Activated T-cell treated with anti-CD3 and anti-CD28 coated beads for 24 hours (primary cell): ENCODE measurements at regions not wholly inside any gene's neighbourhood (a gene's known extent, or its start where the extent isn't known, plus 50 kb on each side); places are given as distances from the start of the nearest gene placed in this dataset.

Experiments used
- DNase-seq: peaks from one replicate; pipeline ENCODE4 v3.0.0-alpha.2; 2020; ENCODE audit warnings: low read depth

GRCh38 chr21:27645285-27645684, 678.4 kb upstream of the ADAMTS5 start:
- no peak for DNase-seq

DNA sequence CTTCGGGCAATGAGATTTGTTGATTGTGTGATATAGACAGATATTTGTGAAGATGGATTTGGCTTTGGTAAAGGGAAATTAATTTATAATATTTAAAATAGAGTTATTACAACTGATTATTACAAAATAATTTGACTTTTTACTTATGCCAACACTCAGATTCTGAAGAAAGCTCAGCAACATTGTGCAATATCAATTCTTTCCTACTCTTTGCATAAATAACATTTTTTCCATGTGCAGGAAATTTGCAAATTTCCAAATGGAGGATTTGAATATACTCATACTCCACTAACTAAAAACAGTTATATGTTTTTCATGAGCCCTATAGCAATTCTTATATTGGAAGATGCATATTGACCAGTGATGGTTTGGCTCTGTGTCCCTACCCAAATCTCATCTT, 676.4 kb upstream of the ADAMTS5 start:
- no peak for DNase-seq

GRCh38 chr21:27639286-27639685, 672.4 kb upstream of the ADAMTS5 start:
- DNase-seq = no peak

DNA sequence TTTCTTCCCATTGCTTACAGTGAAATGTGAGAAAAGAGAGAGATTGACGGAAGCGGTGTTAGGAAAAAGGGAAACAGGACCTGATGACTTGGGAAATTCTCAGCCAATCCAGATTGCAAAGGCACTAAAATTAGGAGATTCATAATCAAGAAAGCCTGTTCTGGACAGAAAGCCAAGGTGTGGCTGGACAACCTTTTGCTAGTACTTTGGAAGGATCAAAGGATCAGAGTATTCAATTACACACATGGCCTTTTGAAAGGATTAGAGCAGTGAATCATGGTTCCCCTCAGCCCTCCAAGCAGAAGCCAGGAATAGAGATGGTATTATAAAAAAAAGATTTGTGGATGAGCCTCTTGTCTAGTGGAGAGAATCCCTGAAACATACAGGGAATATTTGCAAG, 669.8 kb upstream of the ADAMTS5 start:
- no peak for DNase-seq

DNA sequence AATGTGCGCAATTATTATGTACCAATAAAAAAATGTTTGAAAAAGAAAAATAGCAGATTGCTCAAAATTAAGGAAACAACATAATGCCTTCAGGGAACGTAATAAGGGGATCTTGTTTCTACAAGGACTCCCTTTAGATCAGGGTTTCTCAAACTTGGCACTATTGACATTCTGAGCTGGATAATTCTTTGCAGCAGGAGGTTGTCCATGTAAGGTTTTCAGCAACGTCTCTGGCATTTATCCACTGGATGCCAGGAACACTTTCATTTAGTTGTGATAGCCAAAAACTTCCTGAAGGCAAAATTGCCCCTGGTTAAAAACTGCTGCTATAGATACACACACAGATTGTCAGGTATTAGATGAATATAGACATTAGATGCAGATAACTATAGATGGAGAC, 666.7 kb upstream of the ADAMTS5 start:
- no peak for DNase-seq

DNA sequence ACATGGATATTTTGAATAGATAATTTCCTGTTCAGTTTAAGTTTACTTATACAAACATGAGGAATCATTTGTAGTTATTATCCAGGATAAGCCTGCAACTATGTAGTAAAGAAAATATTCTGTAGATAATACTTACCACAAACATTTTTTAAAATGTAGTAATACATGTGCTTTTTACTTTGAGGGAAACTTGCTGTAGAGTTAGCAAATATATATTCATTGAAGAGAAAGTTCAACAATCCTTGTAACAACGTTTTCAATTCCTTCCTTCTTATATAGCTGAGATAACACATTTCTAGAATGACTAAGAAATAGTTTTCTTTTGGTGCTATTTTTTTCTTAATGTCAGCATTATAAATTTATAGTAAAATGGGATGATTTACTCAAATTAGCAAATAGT, 664.6 kb upstream of the ADAMTS5 start:
- no peak for DNase-seq

- DNase-seq = no peak
Measured at GRCh38 chr21:27622631-27623030, 655.7 kb upstream of the ADAMTS5 start.

DNA sequence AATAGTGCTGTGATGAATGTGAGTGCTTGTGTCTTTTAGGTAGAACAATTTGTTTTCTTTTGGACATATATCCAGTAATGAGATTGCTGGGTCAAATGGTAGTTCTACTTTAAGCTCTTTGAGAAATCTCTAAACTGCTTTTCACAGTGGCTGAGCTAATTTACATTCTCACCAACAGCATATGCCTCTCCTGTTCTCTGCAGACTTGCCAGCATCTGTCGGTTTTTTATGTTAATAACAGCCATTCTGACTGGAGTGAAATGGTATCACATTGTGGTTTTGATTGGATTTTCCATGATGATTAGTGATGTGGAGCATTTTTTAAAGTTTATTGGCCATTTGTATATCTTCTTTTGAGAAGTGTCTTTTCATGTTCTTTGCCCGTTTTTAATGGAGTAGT, 647.3 kb upstream of the ADAMTS5 start:
- no peak for DNase-seq

- no peak for DNase-seq
Measured at GRCh38 chr21:27606422-27606821, 639.5 kb upstream of the ADAMTS5 start.

GRCh38 chr21:27596196-27596595, 629.3 kb upstream of the ADAMTS5 start:
- DNase-seq = no peak

GRCh38 chr21:27595716-27596115, 628.8 kb upstream of the ADAMTS5 start:
- DNase-seq = no peak

DNA sequence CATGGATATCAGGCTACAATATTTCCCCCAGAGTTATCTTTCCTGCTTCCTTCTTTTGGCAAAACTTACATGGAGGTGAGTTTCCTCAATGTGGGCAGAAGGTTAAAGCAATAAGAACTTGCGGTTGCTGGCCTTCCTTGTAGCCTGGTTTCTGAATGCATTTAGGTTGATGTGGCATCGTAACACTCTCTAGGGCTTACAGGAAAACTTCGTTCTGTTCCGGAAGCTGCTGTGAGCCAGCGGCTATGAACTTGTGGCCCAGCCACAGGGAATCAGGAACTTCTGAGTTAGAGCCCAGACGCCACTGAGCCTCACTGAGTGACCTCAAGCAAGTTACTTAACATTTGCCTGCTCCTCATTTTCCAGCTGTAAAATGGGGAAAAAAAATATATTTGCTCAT, 623.4 kb upstream of the ADAMTS5 start:
- no peak for DNase-seq

DNA sequence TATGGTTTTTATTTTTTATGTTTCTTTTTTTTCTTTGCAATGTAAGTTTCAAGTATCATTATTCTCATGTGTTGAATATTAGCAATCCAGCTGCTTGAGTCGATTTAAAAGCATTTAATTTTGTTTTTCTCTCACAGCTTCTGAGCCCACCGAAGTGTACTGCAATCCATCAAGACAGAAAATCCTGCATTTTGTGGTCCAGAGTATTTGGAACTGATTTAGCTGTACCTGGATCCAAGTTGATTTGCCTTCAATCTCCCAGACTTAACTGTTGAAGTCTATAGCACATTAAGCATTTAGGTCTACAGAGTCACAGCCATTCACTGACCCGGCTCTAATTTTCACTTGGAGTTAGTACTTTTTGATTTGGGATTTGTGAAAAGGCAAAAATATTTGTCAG, 622.9 kb upstream of the ADAMTS5 start:
- no peak for DNase-seq

DNA sequence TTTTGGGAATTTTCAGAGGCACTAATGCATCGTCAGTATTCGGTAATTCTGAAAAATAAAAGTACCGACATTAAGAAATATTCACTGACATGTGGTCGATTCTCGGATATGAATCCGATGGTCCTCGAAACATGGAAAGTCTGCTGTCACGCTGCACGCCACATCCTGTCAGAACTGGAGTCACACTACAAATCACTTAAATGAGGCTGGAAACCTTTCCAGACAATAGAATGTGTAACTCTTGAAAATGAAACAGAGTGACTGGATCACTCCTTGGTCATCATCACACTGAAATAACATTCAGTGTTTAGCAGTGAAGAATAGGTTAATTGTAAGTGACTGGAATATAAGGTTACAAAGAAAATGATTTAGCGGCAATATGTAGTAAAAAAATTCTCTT, 620.1 kb upstream of the ADAMTS5 start:
- DNase-seq = no peak

DNA sequence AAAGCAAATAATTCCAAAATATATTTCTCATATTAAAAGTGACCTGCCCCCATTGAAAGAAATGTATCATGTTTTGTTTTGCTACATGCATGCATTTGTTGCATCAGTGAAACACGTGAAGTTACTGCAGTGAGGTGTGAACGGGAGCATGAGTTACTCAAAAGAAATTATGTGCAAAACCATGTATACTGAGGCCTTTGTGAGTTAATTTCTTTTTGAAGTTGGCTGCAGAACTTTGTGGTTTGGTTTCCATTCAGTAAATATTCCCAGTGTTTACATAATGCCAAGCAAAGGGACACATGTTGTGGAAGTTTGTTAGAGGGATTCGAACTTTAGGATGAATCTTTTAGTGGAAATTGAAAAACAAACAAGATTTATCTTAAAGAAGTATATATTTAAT, 619.4 kb upstream of the ADAMTS5 start:
- no peak for DNase-seq

DNA sequence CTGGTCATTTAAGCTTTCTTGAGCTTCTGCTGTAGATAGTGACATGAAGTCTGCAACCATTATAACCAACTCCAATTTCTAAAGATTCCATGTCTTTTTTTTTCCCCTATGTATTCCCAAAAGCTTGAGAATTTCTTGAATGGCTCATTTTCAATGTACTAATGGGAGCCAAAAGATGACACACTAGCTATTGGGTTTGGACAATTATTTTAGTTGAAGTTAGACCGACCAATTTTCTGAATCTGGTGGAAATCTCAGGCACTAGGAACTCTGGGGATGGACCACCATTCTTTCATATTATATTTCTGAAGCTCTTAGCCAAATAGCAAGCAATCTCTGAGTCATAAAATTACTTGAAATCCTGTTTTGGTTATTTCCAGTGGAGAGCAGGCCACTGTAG, 617.4 kb upstream of the ADAMTS5 start:
- DNase-seq = no peak

GRCh38 chr21:27582948-27583430, 616.1 kb upstream of the ADAMTS5 start:
- no peak for DNase-seq

GRCh38 chr21:27582246-27582947, 615.5 kb upstream of the ADAMTS5 start:
- DNase-seq = no peak

DNA sequence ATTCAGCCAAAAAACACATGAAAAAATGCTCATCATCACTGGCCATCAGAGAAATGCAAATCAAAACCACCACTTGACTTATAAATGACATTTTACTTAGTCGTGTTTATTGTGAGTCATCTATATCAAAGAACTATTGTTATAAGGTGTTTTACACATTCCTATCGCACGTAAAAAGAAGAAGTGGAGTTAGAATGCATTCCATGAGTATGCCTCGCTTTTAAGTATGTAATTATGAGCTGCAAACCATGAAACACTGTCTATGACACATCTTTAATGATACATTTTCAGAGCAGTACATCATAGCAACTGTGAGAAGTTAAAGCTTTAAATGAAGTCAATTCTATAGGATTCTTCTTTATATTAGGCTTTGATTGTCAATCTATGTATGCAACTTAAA, 614.3 kb upstream of the ADAMTS5 start:
- no peak for DNase-seq

- DNase-seq = no peak
Measured at GRCh38 chr21:27580276-27580675, 613.4 kb upstream of the ADAMTS5 start.

DNA sequence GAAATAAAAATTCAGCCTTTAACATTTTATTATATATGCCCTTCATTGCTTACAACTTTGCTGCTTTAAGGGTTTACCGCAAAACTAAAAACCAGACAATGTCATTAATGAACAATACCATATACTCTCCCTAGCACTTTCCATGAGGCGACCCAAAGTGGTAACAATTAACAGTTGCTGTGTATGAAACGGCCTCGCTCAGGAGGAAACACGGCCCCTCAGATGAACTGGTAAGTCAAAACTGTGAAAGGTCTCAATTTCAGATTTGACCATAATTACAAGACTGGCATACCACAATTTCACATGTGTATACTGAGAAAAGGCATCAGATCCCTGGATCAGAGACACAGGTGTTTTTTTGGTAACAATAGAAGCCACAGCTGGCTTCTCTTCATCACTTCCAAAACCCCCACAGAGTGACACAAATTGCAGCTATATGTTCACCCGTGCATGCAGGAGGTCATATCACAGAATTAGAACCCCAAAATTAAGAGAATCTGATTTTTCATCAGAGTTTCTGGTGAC, 611.9 kb upstream of the ADAMTS5 start:
- DNase-seq = no peak

GRCh38 chr21:27572696-27573095, 605.8 kb upstream of the ADAMTS5 start:
- DNase-seq = no peak

- no peak for DNase-seq
Measured at GRCh38 chr21:27571706-27572105, 604.8 kb upstream of the ADAMTS5 start.

- no peak for DNase-seq
Measured at GRCh38 chr21:27570306-27570868, 603.5 kb upstream of the ADAMTS5 start.
